HG03520 (cell line): ENCODE measurements at regions not wholly inside any gene's neighbourhood (a gene's known extent, or its start where the extent isn't known, plus 50 kb on each side); places are given as distances from the start of the nearest gene placed in this dataset.
A peak's percentile ranks its signal among the peaks of the same experiment; 100 is the strongest.

Source experiments
- ATAC-seq: cut with Tn5 transposase; IDR thresholded peaks from one replicate; pipeline ENCODE4 v1.9.1; 2021; ENCODE audit warnings: mild to moderate bottlenecking, moderate library complexity; ENCODE audit not compliant: unreplicated experiment

GRCh38 chr9:78781681-78782080, 484.8 kb downstream of the PSAT1 start:
- no peak for ATAC-seq

GRCh38 chr9:78782234-78782633, 485.3 kb downstream of the PSAT1 start:
- no peak for ATAC-seq

- ATAC-seq = no peak
Measured at GRCh38 chr9:78782858-78783257, 485.9 kb downstream of the PSAT1 start.

- no peak for ATAC-seq
Measured at GRCh38 chr9:78783743-78784142, 486.8 kb downstream of the PSAT1 start.

GRCh38 chr9:78786794-78787193, 489.9 kb downstream of the PSAT1 start:
- no peak for ATAC-seq

- ATAC-seq = no peak
Measured at GRCh38 chr9:78788101-78788500, 491.2 kb downstream of the PSAT1 start.

GRCh38 chr9:78791779-78792178, 494.9 kb downstream of the PSAT1 start:
- ATAC-seq = no peak

GRCh38 chr9:78792745-78793144, 495.8 kb downstream of the PSAT1 start:
- no peak for ATAC-seq

- ATAC-seq = no peak
Measured at GRCh38 chr9:78805771-78806170, 508.8 kb downstream of the PSAT1 start.

GRCh38 chr9:78806492-78807160, 509.7 kb downstream of the PSAT1 start:
- ATAC-seq = no peak

- no peak for ATAC-seq
Measured at GRCh38 chr9:78807286-78807685, 510.4 kb downstream of the PSAT1 start.

- ATAC-seq = no peak
Measured at GRCh38 chr9:78808048-78808447, 511.1 kb downstream of the PSAT1 start.

- ATAC-seq = no peak
Measured at GRCh38 chr9:78811622-78812276, 514.8 kb downstream of the PSAT1 start.

GRCh38 chr9:78812665-78813064, 515.7 kb downstream of the PSAT1 start:
- no peak for ATAC-seq

GRCh38 chr9:78813602-78814180, 516.8 kb downstream of the PSAT1 start:
- no peak for ATAC-seq

GRCh38 chr9:78821126-78821822, 524.3 kb downstream of the PSAT1 start:
- ATAC-seq = peak; percentile 87

- no peak for ATAC-seq
Measured at GRCh38 chr9:78826527-78826926, 529.6 kb downstream of the PSAT1 start.

- no peak for ATAC-seq
Measured at GRCh38 chr9:78828521-78828920, 531.6 kb downstream of the PSAT1 start.

- ATAC-seq = no peak
Measured at GRCh38 chr9:78830301-78830700, 533.4 kb downstream of the PSAT1 start.

GRCh38 chr9:78831726-78832125, 534.8 kb downstream of the PSAT1 start:
- ATAC-seq = no peak

GRCh38 chr9:78835928-78836450, 539.1 kb downstream of the PSAT1 start:
- no peak for ATAC-seq

- no peak for ATAC-seq
Measured at GRCh38 chr9:78839252-78839651, 542.3 kb downstream of the PSAT1 start.
